SK-N-SH (cell line): ENCODE measurements at regions not wholly inside any gene's neighbourhood (a gene's known extent, or its start where the extent isn't known, plus 50 kb on each side); places are given as distances from the start of the nearest gene placed in this dataset.

Experiments used
- TF ChIP-seq, protein P1 (sequence below): IDR thresholded peaks from 2 replicates; pipeline ENCODE4 v1.4.0; 2012; ENCODE audit warnings: low read depth
- TF ChIP-seq, protein P2 (sequence below): fragments of 200-600 bp; sonication (generic); IDR thresholded peaks from 2 replicates; pipeline ENCODE4 v1.6.1; 2017; ENCODE audit warnings: antibody characterized with exemption, mild to moderate bottlenecking, moderate library complexity

DNA sequence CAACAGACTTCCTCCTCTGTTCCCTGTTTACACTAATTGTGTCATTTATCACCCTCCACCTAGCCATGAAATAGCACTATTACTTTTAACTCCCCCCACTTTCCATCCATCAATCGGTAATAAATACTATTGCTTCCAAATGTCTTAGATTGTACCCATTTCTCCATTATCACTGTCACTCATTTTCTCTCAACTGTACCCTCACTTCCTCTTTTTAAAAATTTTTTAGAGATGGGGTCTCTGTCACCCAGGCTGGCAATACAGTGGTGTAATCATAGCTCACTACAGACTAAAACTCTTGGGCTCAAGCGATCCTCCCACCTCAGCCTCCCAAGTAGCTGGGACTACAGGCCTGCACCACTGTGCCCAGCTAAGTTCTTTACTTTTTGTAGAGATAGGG is 123.5 kb upstream of the EGR2 start:
- TF ChIP-seq, protein P1, sequence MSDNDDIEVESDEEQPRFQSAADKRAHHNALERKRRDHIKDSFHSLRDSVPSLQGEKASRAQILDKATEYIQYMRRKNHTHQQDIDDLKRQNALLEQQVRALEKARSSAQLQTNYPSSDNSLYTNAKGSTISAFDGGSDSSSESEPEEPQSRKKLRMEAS = no peak
- TF ChIP-seq, protein P2, sequence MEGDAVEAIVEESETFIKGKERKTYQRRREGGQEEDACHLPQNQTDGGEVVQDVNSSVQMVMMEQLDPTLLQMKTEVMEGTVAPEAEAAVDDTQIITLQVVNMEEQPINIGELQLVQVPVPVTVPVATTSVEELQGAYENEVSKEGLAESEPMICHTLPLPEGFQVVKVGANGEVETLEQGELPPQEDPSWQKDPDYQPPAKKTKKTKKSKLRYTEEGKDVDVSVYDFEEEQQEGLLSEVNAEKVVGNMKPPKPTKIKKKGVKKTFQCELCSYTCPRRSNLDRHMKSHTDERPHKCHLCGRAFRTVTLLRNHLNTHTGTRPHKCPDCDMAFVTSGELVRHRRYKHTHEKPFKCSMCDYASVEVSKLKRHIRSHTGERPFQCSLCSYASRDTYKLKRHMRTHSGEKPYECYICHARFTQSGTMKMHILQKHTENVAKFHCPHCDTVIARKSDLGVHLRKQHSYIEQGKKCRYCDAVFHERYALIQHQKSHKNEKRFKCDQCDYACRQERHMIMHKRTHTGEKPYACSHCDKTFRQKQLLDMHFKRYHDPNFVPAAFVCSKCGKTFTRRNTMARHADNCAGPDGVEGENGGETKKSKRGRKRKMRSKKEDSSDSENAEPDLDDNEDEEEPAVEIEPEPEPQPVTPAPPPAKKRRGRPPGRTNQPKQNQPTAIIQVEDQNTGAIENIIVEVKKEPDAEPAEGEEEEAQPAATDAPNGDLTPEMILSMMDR = no peak
